Glutamatergic neuron (in vitro differentiated cells): ENCODE measurements at regions not wholly inside any gene's neighbourhood (a gene's known extent, or its start where the extent isn't known, plus 50 kb on each side); places are given as distances from the start of the nearest gene placed in this dataset.

Experiments used
- DNase-seq: peaks from one replicate; pipeline ENCODE4 v3.0.0; 2022
- H3K27ac Mint-ChIP-seq: one replicate; pipeline ENCODE4 v1.8.0; 2020; ENCODE audit warnings: mild to moderate bottlenecking, mixed read lengths, inconsistent platforms; ENCODE audit not compliant: unreplicated experiment
- H3K27me3 Mint-ChIP-seq: one replicate; pipeline ENCODE4 v1.8.0; 2020; ENCODE audit warnings: mild to moderate bottlenecking, moderate library complexity, mixed read lengths, inconsistent platforms; ENCODE audit not compliant: unreplicated experiment
- H3K36me3 Mint-ChIP-seq: one replicate; pipeline ENCODE4 v1.8.0; 2020; ENCODE audit warnings: mild to moderate bottlenecking, mixed read lengths, inconsistent platforms; ENCODE audit not compliant: unreplicated experiment
- H3K4me1 Mint-ChIP-seq: one replicate; pipeline ENCODE4 v1.8.0; 2020; ENCODE audit warnings: mild to moderate bottlenecking, low read depth, mixed read lengths, inconsistent platforms; ENCODE audit not compliant: unreplicated experiment
- H3K4me3 Mint-ChIP-seq: one replicate; pipeline ENCODE4 v1.8.0; 2020; ENCODE audit warnings: mild to moderate bottlenecking, mixed read lengths, inconsistent platforms; ENCODE audit not compliant: unreplicated experiment
- H3K9me3 Mint-ChIP-seq: one replicate; pipeline ENCODE4 v1.8.0; 2020; ENCODE audit warnings: mild to moderate bottlenecking, moderate library complexity, mixed read lengths, inconsistent platforms; ENCODE audit not compliant: unreplicated experiment
- CTCF ChIP-seq: fragments of 200-600 bp; sonication (generic); IDR thresholded peaks from one replicate; pipeline ENCODE4 v1.5.0; 2021; ENCODE audit not compliant: partially characterized antibody, unreplicated experiment

GRCh38 chr13:67867206-67867605 lies 637.1 kb upstream of the PCDH9 start:
- Mint-ChIP-seq H3K4me3 (no peak overlapping the region), H3K36me3 (no peaks in the 10 kb centered on the region), H3K4me1 (peaks cover 2% of the 10 kb centered on the region), H3K27ac (no peak overlapping the region), H3K9me3 (no peaks in the 10 kb centered on the region), H3K27me3 (no peaks in the 10 kb centered on the region)
- no peak for DNase-seq
- TF ChIP-seq CTCF: no peak

GRCh38 chr13:67860315-67860714 lies 630.2 kb upstream of the PCDH9 start:
- TF ChIP-seq CTCF: no peak
- no peaks in the 10 kb centered on the region for H3K9me3 Mint-ChIP-seq
- no peaks in the 10 kb centered on the region for H3K36me3 Mint-ChIP-seq
- H3K27me3 Mint-ChIP-seq: no peaks in the 10 kb centered on the region
- H3K4me3 Mint-ChIP-seq: no peak overlapping the region
- no peaks in the 10 kb centered on the region for H3K4me1 Mint-ChIP-seq
- DNase-seq: no peak
- H3K27ac Mint-ChIP-seq: no peak overlapping the region

- H3K27me3 Mint-ChIP-seq: no peaks in the 10 kb centered on the region
- H3K9me3 Mint-ChIP-seq: no peaks in the 10 kb centered on the region
- no peaks in the 10 kb centered on the region for H3K4me1 Mint-ChIP-seq
- TF ChIP-seq CTCF: no peak
- H3K27ac Mint-ChIP-seq: no peak overlapping the region
- no peaks in the 10 kb centered on the region for H3K36me3 Mint-ChIP-seq
- no peak for DNase-seq
- H3K4me3 Mint-ChIP-seq: no peak overlapping the region
Measured at GRCh38 chr13:67859904-67860303, 629.8 kb upstream of the PCDH9 start.

GRCh38 chr13:67857581-67858310 lies 627.6 kb upstream of the PCDH9 start:
- Mint-ChIP-seq H3K9me3 (no peaks in the 10 kb centered on the region), H3K4me1 (no peaks in the 10 kb centered on the region), H3K36me3 (no peaks in the 10 kb centered on the region), H3K4me3 (no peak overlapping the region), H3K27me3 (no peaks in the 10 kb centered on the region), H3K27ac (no peak overlapping the region)
- TF ChIP-seq CTCF: no peak
- DNase-seq: no peak

GRCh38 chr13:67856955-67857354 lies 626.8 kb upstream of the PCDH9 start:
- no peaks in the 10 kb centered on the region for H3K27me3 Mint-ChIP-seq
- H3K9me3 Mint-ChIP-seq: no peaks in the 10 kb centered on the region
- H3K4me1 Mint-ChIP-seq: no peaks in the 10 kb centered on the region
- H3K36me3 Mint-ChIP-seq: no peaks in the 10 kb centered on the region
- no peak overlapping the region for H3K27ac Mint-ChIP-seq
- TF ChIP-seq CTCF: no peak
- DNase-seq: no peak
- no peak overlapping the region for H3K4me3 Mint-ChIP-seq
